ENCODE measurements at regions not wholly inside any gene's neighbourhood (a gene's known extent, or its start where the extent isn't known, plus 50 kb on each side); places are given as distances from the start of the nearest gene placed in this dataset.

GRCh38 chr18:4987452-4988405 is 209.3 kb downstream of the AKAIN1 start:
- no peaks in the 10 kb centered on the region for H3K27me3 ChIP-seq
- 67 to 75% (median 68%) methylated on average over 10 of the region's 10 CpGs for WGBS, 3 donors
- intact Hi-C loops (cut with DNase I) = no loop called here
- H3K4me3 ChIP-seq = no peak overlapping the region
- TF ChIP-seq CTCF (IDR thresholded peaks at IDR 0.05) (no peak), EP300 (IDR thresholded peaks at IDR 0.05) (no peak), POLR2A (IDR thresholded peaks at IDR 0.05) (no peak)
- no peak overlapping the region for H3K27ac ChIP-seq
- H3K36me3 ChIP-seq = no peaks in the 10 kb centered on the region
- H3K9me3 ChIP-seq = no peaks in the 10 kb centered on the region
- DNase-seq = no peak
- no peaks in the 10 kb centered on the region for H3K4me1 ChIP-seq (ENCODE audit: insufficient read depth)

GRCh38 chr18:4986677-4987076 is 210.4 kb downstream of the AKAIN1 start:
- no peak overlapping the region for H3K27ac ChIP-seq
- intact Hi-C loops (cut with DNase I) = no loop called here
- H3K36me3 ChIP-seq = no peaks in the 10 kb centered on the region
- DNase-seq = no peak
- H3K4me3 ChIP-seq = no peak overlapping the region
- no peaks in the 10 kb centered on the region for H3K4me1 ChIP-seq (ENCODE audit: insufficient read depth)
- WGBS, 3 donors = 72 to 78% (median 75%) methylated on average over 6 of the region's 6 CpGs
- no peaks in the 10 kb centered on the region for H3K27me3 ChIP-seq
- no peak for TF ChIP-seq CTCF (IDR thresholded peaks at IDR 0.05)
- TF ChIP-seq POLR2A (IDR thresholded peaks at IDR 0.05) = no peak
- TF ChIP-seq EP300 (IDR thresholded peaks at IDR 0.05) = no peak
- no peaks in the 10 kb centered on the region for H3K9me3 ChIP-seq

- TF ChIP-seq POLR2A (IDR thresholded peaks at IDR 0.05) = no peak
- no peak for TF ChIP-seq EP300 (IDR thresholded peaks at IDR 0.05)
- no peak for TF ChIP-seq CTCF (IDR thresholded peaks at IDR 0.05)
- Histone ChIP-seq H3K4me3 (no peak overlapping the region), H3K9me3 (no peaks in the 10 kb centered on the region), H3K27ac (no peak overlapping the region), H3K36me3 (no peaks in the 10 kb centered on the region), H3K4me1 (ENCODE audit: insufficient read depth) (no peaks in the 10 kb centered on the region), H3K27me3 (no peaks in the 10 kb centered on the region)
- no peak for DNase-seq
- intact Hi-C loops (cut with DNase I) = no loop called here
Measured at GRCh38 chr18:4986066-4986465, 211.0 kb downstream of the AKAIN1 start.

GRCh38 chr18:4961121-4961909 is 235.7 kb downstream of the AKAIN1 start:
- Histone ChIP-seq H3K4me3 (no peak overlapping the region), H3K4me1 (ENCODE audit: insufficient read depth) (no peaks in the 10 kb centered on the region), H3K36me3 (no peaks in the 10 kb centered on the region), H3K27ac (no peak overlapping the region), H3K27me3 (no peaks in the 10 kb centered on the region), H3K9me3 (no peaks in the 10 kb centered on the region)
- DNase-seq = no peak
- TF ChIP-seq EP300 (IDR thresholded peaks at IDR 0.05) = no peak
- no peak for TF ChIP-seq CTCF (IDR thresholded peaks at IDR 0.05)
- TF ChIP-seq POLR2A (IDR thresholded peaks at IDR 0.05) = no peak
- intact Hi-C loops (cut with DNase I) = no loop called here
- 86 to 92% (median 88%) methylated on average over 4 of the region's 4 CpGs for WGBS, 3 donors
